ENCODE measurements at regions not wholly inside any gene's neighbourhood (a gene's known extent, or its start where the extent isn't known, plus 50 kb on each side); places are given as distances from the start of the nearest gene placed in this dataset.

DNA sequence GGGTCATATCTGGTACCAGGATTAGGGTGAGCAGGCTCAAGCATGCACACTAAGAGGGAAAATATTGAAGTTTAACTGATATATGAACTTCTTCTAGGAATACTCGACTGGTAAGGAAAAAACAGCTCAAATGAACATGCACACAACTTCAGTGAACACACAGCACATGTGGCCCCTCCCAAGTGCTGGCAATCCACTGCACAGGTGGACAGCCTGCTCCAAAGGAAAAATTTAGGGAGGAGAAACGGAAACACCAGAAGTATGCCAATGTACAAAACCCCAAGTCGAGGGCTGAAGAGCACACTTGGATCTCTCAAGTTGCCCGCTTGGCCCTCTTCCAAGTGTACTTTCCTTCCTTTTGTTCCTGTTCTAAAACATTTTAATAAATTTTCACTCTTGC lies 205.0 kb upstream of the FAM47C start:
- TF ChIP-seq EZH2phosphoT487 (IDR thresholded peaks at IDR 0.05; ENCODE audit: insufficient read depth, low read depth) (no peak), EZH2 (IDR thresholded peaks at IDR 0.05; ENCODE audit: insufficient read depth, poor library complexity, severe bottlenecking) (no peak)

Data from GM23248 (cell line).